NOMO-1 treated with dmso at 0.1 percent for 144 hours (cell line): ENCODE measurements at regions not wholly inside any gene's neighbourhood (a gene's known extent, or its start where the extent isn't known, plus 50 kb on each side); places are given as distances from the start of the nearest gene placed in this dataset.
"Not testable (repeated sequence)": the region's sequence is repeated elsewhere in the genome, so short reads cannot be mapped to it uniquely, and the experiment has no call there.

ENCODE experiments used
- DNase-seq: peaks from one replicate; lab custom pipeline; 2025; ENCODE audit not compliant: unreplicated experiment; lab: John Stamatoyannopoulos, UW

DNA sequence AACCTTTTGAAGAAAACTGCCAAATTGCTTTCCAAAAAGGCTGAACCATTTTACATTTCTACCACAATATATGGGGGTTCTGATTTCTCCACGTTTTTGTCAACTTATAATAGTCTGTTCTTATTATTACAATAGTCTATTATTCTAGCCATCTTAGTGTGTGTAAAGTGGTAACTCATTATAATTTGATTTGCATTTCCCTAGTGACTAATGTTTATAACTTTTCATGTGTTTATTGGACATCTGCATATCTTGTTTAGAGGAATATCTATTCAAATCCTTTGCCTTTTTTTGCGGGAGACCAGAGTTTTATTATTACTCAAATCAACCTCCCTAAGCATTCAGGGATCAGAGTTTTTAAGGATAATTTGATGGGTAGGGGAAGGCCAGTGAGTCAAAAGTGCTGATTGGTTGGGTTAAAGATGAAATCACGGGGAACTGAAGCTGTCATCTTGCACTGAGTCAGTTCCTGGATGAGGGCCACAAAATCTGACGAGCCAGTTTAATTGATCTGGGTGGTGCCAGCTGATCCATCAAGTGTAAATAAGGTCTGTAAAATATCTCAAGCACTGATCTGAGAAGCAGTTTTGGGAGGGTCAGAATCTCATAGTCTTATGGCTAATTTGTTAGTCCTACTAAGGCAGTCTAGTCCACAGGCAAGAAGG lies 303.4 kb upstream of the NCKAP5 start:
- no peak for DNase-seq

DNA sequence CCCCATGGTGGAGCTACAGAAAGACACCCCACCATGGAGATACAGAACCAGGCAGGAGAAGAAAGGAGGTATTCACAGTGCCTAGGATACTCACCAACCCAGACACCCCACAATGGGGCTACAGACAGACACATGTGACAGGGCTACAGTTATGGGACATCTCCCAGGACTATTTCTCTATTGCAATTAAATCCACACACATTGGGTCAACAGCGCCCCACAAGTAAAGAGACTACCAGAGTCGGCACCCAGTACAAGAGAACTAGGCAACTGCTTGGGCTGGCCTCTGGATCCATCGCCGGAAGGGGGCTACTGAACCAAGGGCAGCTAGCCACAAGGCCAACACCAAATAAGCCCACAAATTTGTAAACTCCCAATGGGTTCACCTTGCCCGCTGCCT lies 310.1 kb upstream of the NCKAP5 start:
- DNase-seq: no peak

- DNase-seq: no peak
Observed at GRCh38 chr2:133879703-133880102, 311.4 kb upstream of the NCKAP5 start.

GRCh38 chr2:133882159-133882558 lies 313.9 kb upstream of the NCKAP5 start:
- DNase-seq: not testable (repeated sequence)

DNA sequence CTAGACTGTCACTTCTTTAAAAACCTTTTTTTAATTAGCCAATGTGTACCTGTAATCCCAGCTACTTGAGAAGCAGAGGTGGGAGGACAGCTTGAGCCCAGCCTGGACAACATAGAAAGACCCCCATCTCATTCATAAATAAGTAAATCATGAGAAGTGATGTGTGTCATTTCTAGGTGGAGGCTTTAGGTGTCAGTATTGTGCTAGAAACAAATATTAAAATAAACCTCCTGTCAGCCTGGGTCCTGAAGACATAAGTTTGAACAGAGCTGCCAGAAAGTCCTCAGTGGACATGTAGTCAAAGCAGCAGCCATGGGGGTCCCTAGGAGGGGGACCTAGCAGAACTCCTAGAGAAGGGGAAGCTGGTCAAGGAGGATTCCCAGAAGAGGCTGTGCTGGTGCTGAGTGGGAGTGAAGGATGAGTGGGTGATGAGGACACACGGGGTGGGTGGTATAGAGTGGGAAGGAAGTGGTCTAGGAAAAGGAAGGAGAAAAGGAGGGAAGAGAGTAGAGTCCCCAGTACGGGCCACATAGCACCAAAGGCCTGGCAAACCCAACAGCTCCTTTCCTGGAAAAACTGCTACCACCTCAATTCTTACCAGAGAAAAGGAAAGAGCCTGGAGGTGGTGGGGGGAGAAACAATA lies 316.6 kb upstream of the NCKAP5 start:
- no peak for DNase-seq

- no peak for DNase-seq
Observed at GRCh38 chr2:133885847-133886246, 317.6 kb upstream of the NCKAP5 start.

DNA sequence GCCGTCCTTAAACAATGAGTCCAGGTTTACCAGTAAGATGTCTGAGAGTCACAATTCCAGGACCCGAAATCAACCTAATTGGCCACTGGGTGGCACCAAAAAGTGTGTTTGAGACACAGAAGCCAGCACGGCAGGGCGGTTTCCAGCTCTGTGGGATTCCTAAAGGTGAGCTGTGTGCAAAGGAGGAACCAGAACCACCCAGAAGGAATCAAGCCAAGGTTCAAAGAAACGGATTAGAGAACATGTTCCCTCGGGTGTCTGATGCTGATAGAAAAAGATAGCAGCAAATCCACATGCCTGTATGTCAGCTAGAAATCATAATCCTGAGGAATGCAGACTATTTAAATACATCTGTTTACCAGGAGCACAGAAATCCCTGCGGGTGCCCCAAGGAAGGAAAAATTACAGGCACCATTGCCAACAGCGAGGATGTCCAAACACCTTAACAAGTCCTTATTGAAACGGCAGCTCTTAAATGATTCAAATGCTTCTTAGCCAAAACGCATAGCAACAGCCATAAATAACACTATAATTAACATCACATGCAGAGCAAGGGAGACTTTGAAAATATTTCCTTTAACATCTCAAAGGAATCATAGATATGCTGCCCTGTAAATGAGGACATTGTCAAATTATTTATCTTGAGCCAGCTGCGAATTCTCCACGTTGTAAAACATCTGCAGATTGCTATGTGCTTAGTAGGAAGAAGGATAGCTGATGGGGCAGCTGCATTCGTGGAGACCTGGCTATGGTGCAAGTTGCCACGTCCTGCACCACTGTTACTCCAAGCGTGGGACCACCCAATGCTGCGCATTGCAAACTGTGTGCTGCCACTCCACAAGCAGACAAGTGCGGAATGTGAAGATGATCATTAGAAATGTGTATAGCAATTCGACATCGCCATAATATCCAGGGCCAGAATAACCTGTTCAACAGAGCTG lies 318.7 kb upstream of the NCKAP5 start:
- DNase-seq: peak; percentile 18

DNA sequence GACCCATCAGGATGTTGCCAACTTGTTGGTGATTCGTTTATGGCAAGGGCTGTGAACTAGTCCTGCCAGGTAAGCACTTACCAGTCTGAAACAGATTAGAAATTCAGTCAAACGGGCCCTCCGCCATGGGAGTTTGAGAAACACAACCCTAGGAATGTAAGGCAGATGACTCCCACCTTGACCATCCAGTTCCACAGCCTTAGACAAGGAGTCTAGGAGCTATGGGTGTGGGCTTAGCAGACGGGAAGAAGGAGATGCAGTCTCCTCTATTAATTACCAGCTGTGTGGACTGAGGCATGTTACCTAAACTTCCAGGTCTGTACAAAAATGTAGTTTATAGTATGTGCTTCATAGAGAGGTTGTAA lies 319.4 kb upstream of the NCKAP5 start:
- no peak for DNase-seq

- no peak for DNase-seq
Observed at GRCh38 chr2:133888107-133888506, 319.8 kb upstream of the NCKAP5 start.

GRCh38 chr2:133888621-133889219 lies 320.5 kb upstream of the NCKAP5 start:
- no peak for DNase-seq

DNA sequence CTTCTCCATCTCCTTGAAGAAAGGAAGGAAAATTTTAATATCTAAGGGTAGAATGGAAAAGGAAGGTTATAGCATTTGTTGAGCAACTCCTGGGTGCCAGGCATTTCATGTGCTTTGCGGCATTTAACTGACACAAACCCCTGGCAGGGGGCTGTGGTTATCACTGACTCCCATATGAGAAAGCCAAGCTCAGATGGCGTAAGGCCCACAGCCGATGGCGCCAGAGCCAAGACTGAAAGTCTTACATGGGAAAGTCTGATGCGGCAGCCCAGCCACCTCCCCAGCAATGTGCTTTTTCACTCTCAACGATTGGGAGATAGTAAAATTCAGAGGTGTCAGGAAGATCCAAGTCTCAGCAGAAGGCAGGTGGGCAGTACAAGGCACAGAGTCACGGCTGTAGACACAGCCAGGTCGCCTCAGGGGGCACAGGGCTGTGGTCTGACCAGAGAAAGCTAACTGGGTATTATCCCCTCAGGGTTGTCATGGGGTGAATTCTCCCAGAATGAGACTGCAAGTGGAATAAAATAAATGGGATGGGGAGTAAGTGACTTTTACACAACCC lies 324.2 kb upstream of the NCKAP5 start:
- no peak for DNase-seq

DNA sequence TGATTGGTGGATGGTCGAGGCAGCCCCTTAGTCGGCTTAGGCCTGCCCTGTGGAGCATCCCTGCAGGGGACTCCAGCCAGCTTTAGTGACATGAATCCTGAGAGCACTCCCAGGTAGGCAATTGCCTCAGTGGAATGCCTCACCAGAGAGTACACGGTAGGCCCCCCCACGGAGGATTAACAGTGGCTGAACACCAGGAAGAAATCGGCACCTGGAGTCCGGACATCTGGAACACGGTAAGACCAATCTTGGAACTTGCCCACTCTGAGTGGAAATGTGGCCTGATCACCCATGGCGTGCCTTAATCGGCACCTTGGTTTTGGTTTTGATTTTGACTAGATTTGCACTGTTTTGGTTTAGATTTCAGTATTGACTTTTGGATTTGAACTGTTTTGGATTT lies 326.2 kb upstream of the NCKAP5 start:
- DNase-seq: no peak

- not testable (repeated sequence) for DNase-seq
Observed at GRCh38 chr2:133897838-133898237, 329.6 kb upstream of the NCKAP5 start.

GRCh38 chr2:133900909-133901308 lies 332.6 kb upstream of the NCKAP5 start:
- DNase-seq: no peak

DNA sequence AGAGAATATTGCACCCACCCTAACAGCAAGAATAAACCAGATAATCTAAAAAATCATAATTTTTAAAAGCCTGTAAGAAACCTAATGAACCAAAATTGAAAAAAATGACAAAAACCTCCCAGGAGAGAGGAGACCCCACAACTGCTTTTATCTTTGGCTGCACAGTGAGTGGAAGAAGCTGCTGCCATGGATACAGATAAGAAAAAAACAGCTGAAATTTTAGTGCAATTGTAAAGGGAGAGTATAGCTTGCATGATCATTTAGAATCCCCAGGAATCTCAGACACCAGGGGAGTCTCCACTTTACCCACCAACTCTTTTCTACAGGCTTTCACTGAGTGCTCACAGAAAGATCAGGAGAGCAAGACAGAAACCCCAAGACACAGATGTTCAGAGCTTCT lies 338.1 kb upstream of the NCKAP5 start:
- no peak for DNase-seq

GRCh38 chr2:133906926-133907325 lies 338.7 kb upstream of the NCKAP5 start:
- no peak for DNase-seq

- no peak for DNase-seq
Observed at GRCh38 chr2:133908171-133908570, 339.9 kb upstream of the NCKAP5 start.

- DNase-seq: no peak
Observed at GRCh38 chr2:133918141-133918540, 335.7 kb upstream of the MGAT5 start.

DNA sequence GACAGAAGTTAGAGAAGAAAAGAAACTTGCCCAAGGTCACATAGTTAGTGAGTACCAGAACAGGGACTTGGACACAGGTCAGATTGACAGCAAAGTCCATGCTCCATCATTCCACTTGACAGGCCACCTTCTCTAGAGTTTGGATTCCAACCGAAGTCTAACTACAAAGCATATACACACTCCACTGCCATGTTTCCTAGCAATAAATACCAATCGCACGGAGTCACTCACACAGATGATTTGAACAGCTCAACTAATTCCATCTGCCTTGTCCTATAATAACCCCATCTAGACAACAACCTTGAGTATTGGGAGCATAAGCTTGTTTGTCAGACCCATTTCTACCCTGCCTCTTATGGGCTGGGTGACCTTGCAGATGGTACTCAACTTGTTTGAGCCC lies 334.6 kb upstream of the MGAT5 start:
- DNase-seq: no peak

GRCh38 chr2:133927894-133928293 lies 326.0 kb upstream of the MGAT5 start:
- no peak for DNase-seq

GRCh38 chr2:133936096-133936495 lies 317.8 kb upstream of the MGAT5 start:
- DNase-seq: no peak
